ENCODE measurements at regions not wholly inside any gene's neighbourhood (a gene's known extent, or its start where the extent isn't known, plus 50 kb on each side); places are given as distances from the start of the nearest gene placed in this dataset.
"Not testable (repeated sequence)": the region's sequence is repeated elsewhere in the genome, so short reads cannot be mapped to it uniquely, and the experiment has no call there.

GRCh38 chr2:88927128-88927527 is 235.7 kb downstream of the RPIA start:
- no peak for DNase-seq

GRCh38 chr2:88930659-88931058 is 239.2 kb downstream of the RPIA start:
- no peak for DNase-seq

GRCh38 chr2:88932686-88933085 is 241.2 kb downstream of the RPIA start:
- DNase-seq = no peak

- no peak for DNase-seq
These were observed 241.6 kb downstream of the RPIA start for GRCh38 chr2:88933091-88933490.

- no peak for DNase-seq
These were observed 242.5 kb downstream of the RPIA start for GRCh38 chr2:88933980-88934379.

- DNase-seq = not testable (repeated sequence)
These were observed 249.7 kb downstream of the RPIA start for GRCh38 chr2:88941178-88941577.

GRCh38 chr2:88942798-88943197 is 251.3 kb downstream of the RPIA start:
- DNase-seq = no peak

- no peak for DNase-seq
These were observed 257.9 kb downstream of the RPIA start for GRCh38 chr2:88949336-88949735.

GRCh38 chr2:88950010-88950409 is 258.5 kb downstream of the RPIA start:
- DNase-seq = no peak

GRCh38 chr2:88955607-88956006 is 264.1 kb downstream of the RPIA start:
- DNase-seq = no peak

GRCh38 chr2:88959480-88960204 is 268.2 kb downstream of the RPIA start:
- no peak for DNase-seq

- not testable (repeated sequence) for DNase-seq
These were observed 269.9 kb downstream of the RPIA start for GRCh38 chr2:88961323-88961722.

GRCh38 chr2:88967844-88968243 is 276.4 kb downstream of the RPIA start:
- no peak for DNase-seq

GRCh38 chr2:88978011-88978410 is 286.5 kb downstream of the RPIA start:
- DNase-seq = not testable (repeated sequence)

- DNase-seq = not testable (repeated sequence)
These were observed 287.0 kb downstream of the RPIA start for GRCh38 chr2:88978446-88978845.

GRCh38 chr2:88984079-88984478 is 292.6 kb downstream of the RPIA start:
- DNase-seq = not testable (repeated sequence)

- not testable (repeated sequence) for DNase-seq
These were observed 295.4 kb downstream of the RPIA start for GRCh38 chr2:88986721-88987330.

- DNase-seq = not testable (repeated sequence)
These were observed 297.1 kb downstream of the RPIA start for GRCh38 chr2:88988617-88989016.

GRCh38 chr2:88992819-88993218 is 301.3 kb downstream of the RPIA start:
- not testable (repeated sequence) for DNase-seq

GRCh38 chr2:88994856-88995255 is 303.4 kb downstream of the RPIA start:
- not testable (repeated sequence) for DNase-seq

GRCh38 chr2:88996588-88996987 is 305.1 kb downstream of the RPIA start:
- DNase-seq = not testable (repeated sequence)

- DNase-seq = no peak
These were observed 307.9 kb downstream of the RPIA start for GRCh38 chr2:88999365-88999764.

GRCh38 chr2:89000235-89000634 is 308.8 kb downstream of the RPIA start:
- DNase-seq = no peak

- DNase-seq = not testable (repeated sequence)
These were observed 312.8 kb downstream of the RPIA start for GRCh38 chr2:89004238-89004637.

GRCh38 chr2:89020566-89020965 is 329.1 kb downstream of the RPIA start:
- DNase-seq = not testable (repeated sequence)

Measured in NK-92 treated with Interleukin-12 subunit alpha and Interleukin-12 subunit beta, amount 100 ng/mL, for 24 hours (cell line).